ENCODE measurements at regions not wholly inside any gene's neighbourhood (a gene's known extent, or its start where the extent isn't known, plus 50 kb on each side); places are given as distances from the start of the nearest gene placed in this dataset.

DNA sequence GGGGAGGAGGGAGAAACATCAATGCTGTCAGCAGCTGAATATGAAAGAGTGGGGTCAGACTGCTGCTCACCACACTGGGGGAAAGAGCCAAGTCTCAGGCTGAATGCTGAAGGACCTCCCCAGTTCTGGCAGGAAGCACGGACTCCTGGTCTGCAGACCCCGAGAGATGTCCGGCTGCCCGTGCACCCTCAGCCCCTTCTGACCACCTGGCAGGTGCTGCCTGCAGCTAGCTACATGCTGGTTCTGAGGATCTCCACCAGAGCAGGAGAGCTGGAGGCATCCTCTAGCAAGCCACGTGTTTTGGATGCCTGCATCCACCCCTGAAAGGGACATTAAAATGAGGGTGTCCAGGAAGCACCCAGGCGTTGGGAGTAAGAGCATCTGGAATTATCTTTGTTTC lies 74.2 kb downstream of the HTR5A start:
- Mint-ChIP-seq H3K4me3 (no peak overlapping the region), H3K27ac (no peak overlapping the region), H3K36me3 (ENCODE audit: low read depth) (no peaks in the 10 kb centered on the region), H3K9me3 (no peaks in the 10 kb centered on the region), H3K4me1 (ENCODE audit: low read depth) (no peaks in the 10 kb centered on the region), H3K27me3 (peaks cover 55% of the 10 kb centered on the region)
- intact Hi-C loops (cut with DNase I, micrococcal nuclease): no loop called here
- Histone ChIP-seq H3K27ac (ENCODE audit: low read depth in 1 of 2, low read length in 2 of 2) (no peak overlapping the region), H3K27me3 (ENCODE audit: control insufficient read depth in 1 of 2, insufficient read depth in 2 of 2, low read length in 2 of 2) (peaks cover 6 to 10% of the 10 kb centered on the region in 2 experiments), H3K4me3 (ENCODE audit: low read length) (no peak overlapping the region), H3K9me3 (ENCODE audit: control insufficient read depth in 1 of 2, insufficient read depth in 1 of 2, low read length in 2 of 2) (no peaks in the 10 kb centered on the region), H3K36me3 (ENCODE audit: insufficient read depth, low read length) (no peaks in the 10 kb centered on the region), H3K4me1 (ENCODE audit: insufficient read depth, low read length) (no peaks in the 10 kb centered on the region)
- ChIA-PET POLR2A (no interaction called here), CTCF (no interaction called here)
- ATAC-seq (ENCODE audit: poor library complexity): no peak
- no peak for DNase-seq
- TF ChIP-seq, protein P1, sequence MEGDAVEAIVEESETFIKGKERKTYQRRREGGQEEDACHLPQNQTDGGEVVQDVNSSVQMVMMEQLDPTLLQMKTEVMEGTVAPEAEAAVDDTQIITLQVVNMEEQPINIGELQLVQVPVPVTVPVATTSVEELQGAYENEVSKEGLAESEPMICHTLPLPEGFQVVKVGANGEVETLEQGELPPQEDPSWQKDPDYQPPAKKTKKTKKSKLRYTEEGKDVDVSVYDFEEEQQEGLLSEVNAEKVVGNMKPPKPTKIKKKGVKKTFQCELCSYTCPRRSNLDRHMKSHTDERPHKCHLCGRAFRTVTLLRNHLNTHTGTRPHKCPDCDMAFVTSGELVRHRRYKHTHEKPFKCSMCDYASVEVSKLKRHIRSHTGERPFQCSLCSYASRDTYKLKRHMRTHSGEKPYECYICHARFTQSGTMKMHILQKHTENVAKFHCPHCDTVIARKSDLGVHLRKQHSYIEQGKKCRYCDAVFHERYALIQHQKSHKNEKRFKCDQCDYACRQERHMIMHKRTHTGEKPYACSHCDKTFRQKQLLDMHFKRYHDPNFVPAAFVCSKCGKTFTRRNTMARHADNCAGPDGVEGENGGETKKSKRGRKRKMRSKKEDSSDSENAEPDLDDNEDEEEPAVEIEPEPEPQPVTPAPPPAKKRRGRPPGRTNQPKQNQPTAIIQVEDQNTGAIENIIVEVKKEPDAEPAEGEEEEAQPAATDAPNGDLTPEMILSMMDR (IDR thresholded peaks at IDR 0.05): no peak

DNA sequence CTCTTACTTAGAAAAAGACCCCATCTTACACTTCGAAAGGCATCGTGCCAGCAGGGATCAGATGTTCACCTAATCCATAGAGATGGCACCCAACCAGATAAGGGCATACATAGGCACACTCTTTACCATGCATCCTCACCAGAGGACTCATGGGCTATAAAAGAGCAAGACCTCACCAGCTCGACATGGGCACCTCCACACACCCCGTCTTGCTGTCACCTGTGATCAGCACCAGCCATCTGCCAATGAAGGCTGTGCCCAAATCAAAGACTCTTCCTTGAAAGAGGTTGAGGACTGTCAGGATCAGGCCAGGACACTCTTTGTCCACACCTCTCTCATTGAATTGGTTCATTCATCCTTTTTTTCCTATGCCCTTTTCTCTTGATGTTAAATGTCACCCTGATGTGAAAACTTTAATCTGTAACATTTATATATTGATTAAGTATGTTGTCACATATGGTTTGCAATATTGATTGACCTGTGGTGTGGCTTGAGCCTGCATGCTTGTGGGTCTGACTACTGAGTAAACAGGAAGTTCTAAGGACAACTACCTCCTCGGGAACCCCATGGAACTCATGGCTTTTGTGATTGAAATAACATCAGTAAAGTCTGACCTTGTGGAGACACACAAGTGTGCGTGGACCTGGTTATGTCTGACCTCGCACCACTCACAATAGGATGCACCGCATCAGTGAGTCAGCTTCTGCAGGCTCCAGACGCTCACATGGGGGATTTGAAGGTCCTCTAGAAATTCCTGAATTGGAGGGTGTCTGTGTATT lies 75.5 kb downstream of the HTR5A start:
- ATAC-seq (ENCODE audit: poor library complexity) (no peak), DNase-seq (no peak)
- ChIA-PET POLR2A (no interaction called here), CTCF (no interaction called here)
- Mint-ChIP-seq H3K4me3 (no peak overlapping the region), H3K27me3 (peaks cover 52% of the 10 kb centered on the region), H3K9me3 (no peaks in the 10 kb centered on the region), H3K36me3 (ENCODE audit: low read depth) (no peaks in the 10 kb centered on the region), H3K4me1 (ENCODE audit: low read depth) (no peaks in the 10 kb centered on the region), H3K27ac (no peak overlapping the region)
- Histone ChIP-seq H3K27me3 (ENCODE audit: control insufficient read depth in 1 of 2, insufficient read depth in 2 of 2, low read length in 2 of 2) (peaks cover 6 to 10% of the 10 kb centered on the region in 2 experiments), H3K9me3 (ENCODE audit: control insufficient read depth in 1 of 2, insufficient read depth in 1 of 2, low read length in 2 of 2) (peaks cover 0 to 7% of the 10 kb centered on the region in 2 experiments), H3K4me1 (ENCODE audit: insufficient read depth, low read length) (no peaks in the 10 kb centered on the region), H3K36me3 (ENCODE audit: insufficient read depth, low read length) (no peaks in the 10 kb centered on the region), H3K4me3 (ENCODE audit: low read length) (no peak overlapping the region), H3K27ac (ENCODE audit: low read depth in 1 of 2, low read length in 2 of 2) (no peak overlapping the region)
- TF ChIP-seq, protein P1 (IDR thresholded peaks at IDR 0.05): no peak
- intact Hi-C loops (cut with DNase I, micrococcal nuclease): no loop called here

- Histone ChIP-seq H3K27ac (ENCODE audit: low read depth in 1 of 2, low read length in 2 of 2) (no peak overlapping the region), H3K36me3 (ENCODE audit: insufficient read depth, low read length) (no peaks in the 10 kb centered on the region), H3K27me3 (ENCODE audit: control insufficient read depth in 1 of 2, insufficient read depth in 2 of 2, low read length in 2 of 2) (peaks cover 2 to 10% of the 10 kb centered on the region in 2 experiments), H3K4me1 (ENCODE audit: insufficient read depth, low read length) (no peaks in the 10 kb centered on the region), H3K4me3 (ENCODE audit: low read length) (no peak overlapping the region), H3K9me3 (ENCODE audit: control insufficient read depth in 1 of 2, insufficient read depth in 1 of 2, low read length in 2 of 2) (peaks cover 0 to 7% of the 10 kb centered on the region in 2 experiments)
- CTCF ChIA-PET: no interaction called here
- H3K36me3 Mint-ChIP-seq (ENCODE audit: low read depth): no peaks in the 10 kb centered on the region
- H3K4me3 Mint-ChIP-seq: no peak overlapping the region
- POLR2A ChIA-PET: no interaction called here
- TF ChIP-seq, protein P1 (IDR thresholded peaks at IDR 0.05): no peak
- H3K4me1 Mint-ChIP-seq (ENCODE audit: low read depth): no peaks in the 10 kb centered on the region
- intact Hi-C loops (cut with DNase I, micrococcal nuclease): no loop called here
- ATAC-seq (ENCODE audit: poor library complexity) (no peak), DNase-seq (no peak)
- peaks cover 41% of the 10 kb centered on the region for H3K27me3 Mint-ChIP-seq
- H3K9me3 Mint-ChIP-seq: peaks cover 6% of the 10 kb centered on the region
- H3K27ac Mint-ChIP-seq: no peak overlapping the region
These were observed 77.0 kb downstream of the HTR5A start for GRCh38 chr7:155147172-155147571.
